ENCODE measurements at regions not wholly inside any gene's neighbourhood (a gene's known extent, or its start where the extent isn't known, plus 50 kb on each side); places are given as distances from the start of the nearest gene placed in this dataset.

DNA sequence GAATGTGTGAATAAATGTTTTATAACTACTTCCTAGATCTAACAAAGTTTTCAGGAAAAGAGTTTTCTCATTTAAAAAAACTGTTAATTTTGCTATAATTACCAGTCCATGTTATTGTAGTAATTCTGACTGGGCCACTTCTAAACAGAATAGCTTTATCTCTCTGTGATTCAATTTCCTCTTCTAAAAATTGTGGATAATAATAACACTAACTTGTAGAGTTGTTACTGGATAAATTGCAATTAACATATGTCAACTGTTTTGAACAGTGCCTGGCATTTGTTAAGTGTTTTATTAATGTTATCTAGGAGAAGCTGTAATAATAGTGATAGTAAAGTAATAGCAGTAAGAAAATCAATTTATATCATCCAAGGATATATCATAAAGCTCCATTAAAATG lies 162.3 kb downstream of the BTC start:
- no peaks in the 10 kb centered on the region for H3K27me3 ChIP-seq (replicated peaks; ENCODE audit: insufficient read depth)
- no peak overlapping the region for H3K27ac ChIP-seq
- peaks cover 0 to 15% of the 10 kb centered on the region in 2 donors for H3K4me1 ChIP-seq (ENCODE audit: control insufficient read depth in 1 of 2, low read depth in 2 of 2)
- H3K4me3 ChIP-seq, result no peak overlapping the region
- ATAC-seq (ENCODE audit: insufficient number of reproducible peaks, low FRiP score, low read depth) (no peak), DNase-seq (ENCODE audit: low spot score) (no peak)
- TF ChIP-seq CTCF (IDR thresholded peaks at IDR 0.05), result no peak
- no peaks in the 10 kb centered on the region for H3K9me3 ChIP-seq
- H3K36me3 ChIP-seq, result no peaks in the 10 kb centered on the region

DNA sequence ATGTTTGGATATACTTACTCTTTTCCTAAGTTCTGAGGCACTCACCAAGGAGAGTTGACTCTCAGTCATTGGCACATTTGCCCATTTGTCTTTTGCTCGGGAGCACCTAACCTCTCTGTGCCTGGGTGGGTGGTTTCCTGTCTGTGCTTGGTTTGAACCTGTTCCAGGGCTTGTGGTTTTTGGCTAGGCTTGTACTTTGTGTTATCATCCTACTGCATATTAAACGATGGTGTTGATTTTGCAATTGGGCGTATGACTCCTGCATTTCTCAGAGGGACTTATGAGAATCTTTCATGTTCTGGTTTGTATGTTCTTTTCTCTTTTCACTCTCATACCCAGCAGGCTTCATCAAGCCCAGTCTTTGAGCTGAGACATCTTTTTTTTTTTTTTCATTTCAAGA lies 161.7 kb downstream of the BTC start:
- no peak for TF ChIP-seq CTCF (IDR thresholded peaks at IDR 0.05)
- no peaks in the 10 kb centered on the region for H3K36me3 ChIP-seq
- no peaks in the 10 kb centered on the region for H3K9me3 ChIP-seq
- H3K4me1 ChIP-seq (ENCODE audit: control insufficient read depth in 1 of 2, low read depth in 2 of 2), result peaks cover 0 to 15% of the 10 kb centered on the region in 2 donors
- no peak overlapping the region for H3K27ac ChIP-seq
- H3K27me3 ChIP-seq (replicated peaks; ENCODE audit: insufficient read depth), result no peaks in the 10 kb centered on the region
- H3K4me3 ChIP-seq, result no peak overlapping the region
- no peak for ATAC-seq (ENCODE audit: insufficient number of reproducible peaks, low FRiP score, low read depth)
- peak; percentile 33 for DNase-seq (ENCODE audit: low spot score)

GRCh38 chr4:74635074-74635473 lies 159.2 kb downstream of the BTC start:
- DNase-seq (ENCODE audit: low spot score) (no peak), ATAC-seq (ENCODE audit: insufficient number of reproducible peaks, low FRiP score, low read depth) (no peak)
- no peaks in the 10 kb centered on the region for H3K9me3 ChIP-seq
- H3K4me3 ChIP-seq, result no peak overlapping the region
- TF ChIP-seq CTCF (IDR thresholded peaks at IDR 0.05), result no peak
- no peaks in the 10 kb centered on the region for H3K36me3 ChIP-seq
- H3K27ac ChIP-seq, result no peak overlapping the region
- H3K27me3 ChIP-seq (replicated peaks; ENCODE audit: insufficient read depth), result no peaks in the 10 kb centered on the region
- H3K4me1 ChIP-seq (ENCODE audit: control insufficient read depth in 1 of 2, low read depth in 2 of 2), result peaks cover 0 to 30% of the 10 kb centered on the region in 2 donors

DNA sequence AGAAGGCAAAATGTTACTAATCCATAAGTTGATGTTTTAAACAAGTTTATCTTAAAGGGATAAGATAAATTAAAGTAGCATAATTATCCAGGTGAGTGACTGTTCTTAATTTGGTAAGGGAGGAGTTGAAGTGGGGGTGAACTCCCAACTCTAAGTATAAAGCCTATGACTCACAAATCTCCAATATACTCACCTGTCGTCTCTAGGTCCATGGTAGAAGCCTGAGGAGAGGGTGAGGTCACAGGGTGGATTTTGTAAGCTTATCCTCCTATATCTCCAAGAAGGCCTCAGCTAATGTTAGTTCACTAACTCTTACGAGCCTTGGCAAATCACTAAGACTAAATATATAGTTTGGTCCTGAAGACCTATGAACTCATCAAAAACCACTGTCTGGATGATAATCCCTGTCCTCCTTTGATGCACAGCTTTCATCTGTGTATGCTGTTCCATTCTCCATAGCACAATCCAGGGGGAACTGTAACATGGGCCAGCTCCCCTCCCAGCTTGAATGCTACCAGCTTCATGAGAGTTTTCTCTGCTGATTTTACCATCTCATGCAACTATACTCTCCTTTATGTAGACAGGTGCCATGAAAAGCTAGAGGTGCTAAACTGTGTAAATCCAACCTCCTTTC lies 158.7 kb downstream of the BTC start:
- Histone ChIP-seq H3K9me3 (no peaks in the 10 kb centered on the region), H3K36me3 (no peaks in the 10 kb centered on the region), H3K27ac (no peak overlapping the region), H3K4me3 (no peak overlapping the region), H3K4me1 (ENCODE audit: control insufficient read depth in 1 of 2, low read depth in 2 of 2) (peaks cover 0 to 31% of the 10 kb centered on the region in 2 donors), H3K27me3 (replicated peaks; ENCODE audit: insufficient read depth) (no peaks in the 10 kb centered on the region)
- DNase-seq (ENCODE audit: low spot score), result no peak
- no peak for TF ChIP-seq CTCF (IDR thresholded peaks at IDR 0.05)
- ATAC-seq (ENCODE audit: insufficient number of reproducible peaks, low FRiP score, low read depth), result no peak

DNA sequence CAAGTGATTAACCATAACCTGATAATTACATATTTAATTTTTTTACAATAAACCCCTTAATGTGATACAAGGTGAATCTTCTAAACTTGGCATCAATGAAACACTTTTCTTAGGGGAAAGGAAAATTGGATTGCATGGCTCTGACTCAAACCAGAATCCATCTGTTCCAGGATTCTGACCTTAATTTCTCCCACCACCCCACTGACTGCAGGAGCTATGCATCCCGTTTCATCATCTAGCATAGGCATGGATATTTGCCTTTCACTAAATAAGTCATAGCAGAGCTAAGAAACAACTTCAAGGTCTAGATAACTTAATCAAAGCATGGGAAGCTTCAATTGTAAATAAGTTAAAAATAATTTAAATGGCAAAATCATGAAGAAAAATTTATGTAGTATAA lies 156.3 kb downstream of the BTC start:
- DNase-seq (ENCODE audit: low spot score), result no peak
- H3K4me3 ChIP-seq, result no peak overlapping the region
- H3K36me3 ChIP-seq, result no peaks in the 10 kb centered on the region
- no peaks in the 10 kb centered on the region for H3K9me3 ChIP-seq
- TF ChIP-seq CTCF (IDR thresholded peaks at IDR 0.05), result no peak
- H3K4me1 ChIP-seq (ENCODE audit: control insufficient read depth in 1 of 2, low read depth in 2 of 2), result peaks cover 0 to 20% of the 10 kb centered on the region in 2 donors
- H3K27me3 ChIP-seq (replicated peaks; ENCODE audit: insufficient read depth), result no peaks in the 10 kb centered on the region
- no peak overlapping the region for H3K27ac ChIP-seq
- no peak for ATAC-seq (ENCODE audit: insufficient number of reproducible peaks, low FRiP score, low read depth)
